Liver (tissue), 8 donors: ENCODE measurements at regions not wholly inside any gene's neighbourhood (a gene's known extent, or its start where the extent isn't known, plus 50 kb on each side); places are given as distances from the start of the nearest gene placed in this dataset.
"Not testable (repeated sequence)": the region's sequence is repeated elsewhere in the genome, so short reads cannot be mapped to it uniquely, and the experiment has no call there.

Experiments
- DNase-seq: peaks from one replicate; pipeline ENCODE4 v3.0.0-alpha.2; 2017; ENCODE audit warnings: low spot score
- H3K27ac ChIP-seq, 2 donors: one replicate each; pipeline ENCODE4 v1.7.0; 2013; ENCODE audit warnings: inconsistent platforms in 2 of 2, low read length in 2 of 2, control low read depth in 1 of 2, low read depth in 1 of 2, mild to moderate bottlenecking in 1 of 2
- H3K27me3 ChIP-seq, 4 donors: one replicate each; pipeline versions ENCODE4 v1.6.1 to v1.7.0; 2013; ENCODE audit warnings: low read length in 3 of 4, inconsistent platforms in 1 of 4, mild to moderate bottlenecking in 1 of 4, moderate library complexity in 1 of 4; ENCODE audit not compliant: control insufficient read depth in 4 of 4, insufficient read depth in 4 of 4
- H3K36me3 ChIP-seq, 4 donors: one replicate each; pipeline versions ENCODE4 v1.6.1 to v1.7.0; 2013; ENCODE audit warnings: low read length in 3 of 4, mild to moderate bottlenecking in 3 of 4, low read depth in 1 of 4, moderate library complexity in 1 of 4; ENCODE audit not compliant: control insufficient read depth in 4 of 4, insufficient read depth in 3 of 4
- H3K4me1 ChIP-seq, 4 donors: one replicate each; pipeline versions ENCODE4 v1.6.1 to v1.7.0; 2013; ENCODE audit warnings: low read length in 3 of 4, mild to moderate bottlenecking in 3 of 4, moderate library complexity in 1 of 4; ENCODE audit not compliant: control insufficient read depth in 4 of 4, insufficient read depth in 4 of 4
- H3K4me3 ChIP-seq, 3 donors: one replicate each; pipeline versions ENCODE4 v1.6.1 to v1.7.0; 2013; ENCODE audit warnings: low read length in 3 of 3, control low read depth in 1 of 3, low read depth in 1 of 3, mild to moderate bottlenecking in 1 of 3
- H3K9ac ChIP-seq, 2 donors: one replicate each; pipeline ENCODE4 v1.7.0; 2013; ENCODE audit warnings: low read length in 2 of 2, mild to moderate bottlenecking in 2 of 2, moderate library complexity in 2 of 2, control low read depth in 1 of 2, low read depth in 1 of 2
- H3K9me3 ChIP-seq, 4 donors: one replicate each; pipeline versions ENCODE4 v1.6.1 to v1.7.0; 2013; ENCODE audit warnings: low read length in 3 of 4; ENCODE audit not compliant: control insufficient read depth in 4 of 4
- CTCF ChIP-seq: fragments of 150-350 bp; IDR thresholded peaks from 2 replicates; pipeline ENCODE4 v1.5.1; 2017; ENCODE audit warnings: improper control_type of control experiment, low read depth, low read length; ENCODE audit not compliant: missing input control
- HNF4G ChIP-seq: IDR thresholded peaks from 2 replicates; pipeline ENCODE4 v1.6.1; 2016; ENCODE audit warnings: antibody characterized with exemption
- NR2F2 ChIP-seq: IDR thresholded peaks from 2 replicates; pipeline ENCODE4 v1.6.1; 2016; ENCODE audit warnings: antibody characterized with exemption
- RAD21 ChIP-seq, 2 donors: IDR thresholded peaks; 2 replicates each; pipeline ENCODE4 v1.6.1; 2016; ENCODE audit warnings: antibody characterized with exemption in 2 of 2, mild to moderate bottlenecking in 2 of 2
- YY1 ChIP-seq: IDR thresholded peaks from 2 replicates; pipeline ENCODE4 v1.6.1; 2016; ENCODE audit warnings: antibody characterized with exemption, mild to moderate bottlenecking
- ZBTB33 ChIP-seq: IDR thresholded peaks from 2 replicates; pipeline ENCODE4 v1.6.1; 2016; ENCODE audit warnings: antibody characterized with exemption
- WGBS: extraction: QIAGEN DNeasy Blood & Tissue Kit; methylation state at CpG from one replicate; pipeline ENCODE4 v1.1.7; 2013; 5-methylcytosine and 5-hydroxymethylcytosine counted together
- donor health status: healthy.
- donor health status: healthy.
- donor health status: healthy.
- donor health status: healthy.
- donor health status: healthy.

- Histone ChIP-seq H3K4me3 (no peak overlapping the region), H3K36me3 (no peaks in the 10 kb centered on the region), H3K9me3 (no peaks in the 10 kb centered on the region), H3K9ac (no peak overlapping the region), H3K4me1 (no peaks in the 10 kb centered on the region), H3K27ac (no peak overlapping the region), H3K27me3 (no peaks in the 10 kb centered on the region)
- no peak for DNase-seq
- WGBS, result 76% methylated on average over 1 of the region's 1 CpG
- TF ChIP-seq CTCF (no peak), NR2F2 (no peak)
These were observed 226.3 kb upstream of the USP24 start for GRCh38 chr1:55441489-55441888.

- 62% methylated on average over 2 of the region's 2 CpGs for WGBS
- H3K36me3 ChIP-seq, result no peaks in the 10 kb centered on the region
- no peak for TF ChIP-seq YY1
- TF ChIP-seq ZBTB33, result no peak
- no peak for TF ChIP-seq HNF4G
- no peak for TF ChIP-seq RAD21 (IDR thresholded peaks at IDR 0.05)
These were observed 222.5 kb upstream of the USP24 start for GRCh38 chr1:55437692-55438091.

GRCh38 chr1:55430720-55431119 is 215.6 kb upstream of the USP24 start:
- H3K4me3 ChIP-seq, H3K27ac ChIP-seq, H3K36me3 ChIP-seq, H3K9me3 ChIP-seq, H3K4me1 ChIP-seq, H3K27me3 ChIP-seq, DNase-seq, H3K9ac ChIP-seq: not testable (repeated sequence)
- WGBS, result 50% methylated on average over 3 of the region's 3 CpGs

More at GRCh38 chr1:55437692-55438091, 222.5 kb upstream of the USP24 start:
- H3K4me1 ChIP-seq, result no peaks in the 10 kb centered on the region
- H3K27me3 ChIP-seq, result no peaks in the 10 kb centered on the region
- H3K9ac ChIP-seq, result no peak overlapping the region
- no peaks in the 10 kb centered on the region for H3K9me3 ChIP-seq
- DNase-seq, result no peak
- no peak overlapping the region for H3K4me3 ChIP-seq
- H3K27ac ChIP-seq, result no peak overlapping the region

GRCh38 chr1:55430206-55430605 is 215.0 kb upstream of the USP24 start:
- H3K9me3 ChIP-seq, DNase-seq, H3K27ac ChIP-seq, H3K36me3 ChIP-seq, H3K4me3 ChIP-seq, H3K9ac ChIP-seq, H3K4me1 ChIP-seq, H3K27me3 ChIP-seq: not testable (repeated sequence)
- whole genome bisulfite sequencing, result 91% methylated on average over 8 of the region's 8 CpGs
